ENCODE measurements at regions not wholly inside any gene's neighbourhood (a gene's known extent, or its start where the extent isn't known, plus 50 kb on each side); places are given as distances from the start of the nearest gene placed in this dataset.

DNA sequence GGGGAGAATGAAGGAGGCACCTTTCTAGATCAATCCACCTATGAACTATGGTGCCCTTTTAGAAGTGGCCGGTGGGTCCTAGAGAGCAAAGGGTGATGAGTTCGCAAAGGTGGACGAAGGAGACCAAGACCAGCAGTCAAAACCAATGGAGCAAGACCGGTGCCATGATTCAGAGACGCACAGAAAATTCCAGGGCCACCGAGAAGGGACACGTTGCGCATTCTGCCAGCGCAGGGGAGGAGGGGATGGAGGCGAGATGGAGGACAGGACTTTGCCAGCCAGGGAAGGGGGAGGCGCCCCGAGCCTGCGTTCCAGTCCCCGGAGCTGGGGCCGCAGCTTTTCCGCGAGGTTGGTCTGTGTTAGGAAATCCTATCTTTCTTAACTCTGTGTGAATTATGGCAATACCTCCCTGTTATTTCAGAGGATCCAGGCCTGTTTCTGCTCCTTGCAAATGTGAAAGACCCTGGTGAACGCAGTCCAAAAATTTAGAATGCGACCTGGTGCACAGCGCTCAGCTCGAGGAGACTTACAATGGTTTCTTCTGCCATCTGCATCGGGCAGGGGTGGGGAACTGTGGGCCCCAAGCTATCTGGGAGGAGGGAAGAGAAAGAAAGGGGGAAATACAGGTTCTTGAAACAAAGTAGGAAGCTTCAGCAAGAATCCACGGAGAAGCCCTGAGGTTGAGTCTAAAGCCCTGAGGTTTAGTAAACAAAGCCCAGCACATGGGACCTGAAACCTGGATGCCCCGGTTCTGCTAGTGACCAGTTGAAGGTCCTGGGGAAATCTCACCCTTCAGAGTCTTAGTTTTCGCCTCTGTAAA, 129.4 kb downstream of the MRPS6 start:
- Histone ChIP-seq H3K27me3 (ENCODE audit: control insufficient read depth in 5 of 5, insufficient read depth in 4 of 5, low read length in 5 of 5) (no peaks in the 10 kb centered on the region), H3K4me3 (ENCODE audit: low read depth in 1 of 5, low read length in 5 of 5) (peak overlapping the region; percentile 40 to 74 (median 58)), H3K36me3 (ENCODE audit: control insufficient read depth in 5 of 5, insufficient read depth in 5 of 5, low read length in 5 of 5) (no peaks in the 10 kb centered on the region), H3K9me3 (ENCODE audit: control insufficient read depth in 5 of 5, low read length in 5 of 5) (no peaks in the 10 kb centered on the region), H3K9ac (ENCODE audit: low read length in 5 of 5) (peak overlapping the region; percentile 38 to 76 (median 53)), H3K4me1 (ENCODE audit: control insufficient read depth in 5 of 5, insufficient read depth in 5 of 5, low read length in 5 of 5) (peaks cover 0 to 65% (median 51%) of the 10 kb centered on the region in 5 donors), H3K27ac (ENCODE audit: low read depth, low read length) (peak overlapping the region; percentile 97)

DNA sequence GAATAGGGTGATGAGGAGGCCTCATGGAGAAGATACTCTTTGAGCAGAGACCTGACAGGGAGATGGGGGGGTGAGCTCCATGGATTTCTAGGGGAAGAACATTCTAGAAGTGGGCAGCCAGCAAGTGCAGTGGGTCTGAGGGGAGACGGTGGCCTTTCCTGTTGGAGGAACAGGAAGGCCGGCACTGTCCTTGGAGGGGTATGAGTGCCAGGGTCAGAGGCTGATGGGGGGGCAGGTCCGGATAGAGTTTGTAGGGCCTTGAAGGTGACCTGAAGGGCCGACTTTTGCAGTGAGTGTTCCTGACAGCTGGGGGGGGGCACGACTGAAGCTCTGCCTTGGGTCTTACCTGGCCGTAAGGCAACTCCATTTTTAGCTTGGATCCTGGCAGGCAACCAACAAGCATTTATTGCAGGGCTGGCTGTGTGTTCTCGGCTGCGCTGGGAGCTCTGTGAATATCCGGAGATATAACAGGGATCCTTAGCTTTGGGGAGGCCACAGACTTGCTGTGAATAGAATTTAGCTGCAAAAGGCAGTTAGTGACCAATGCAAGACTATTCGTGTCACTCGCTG, 130.6 kb downstream of the MRPS6 start:
- no peak overlapping the region for H3K9ac ChIP-seq (ENCODE audit: low read length in 5 of 5)

DNA sequence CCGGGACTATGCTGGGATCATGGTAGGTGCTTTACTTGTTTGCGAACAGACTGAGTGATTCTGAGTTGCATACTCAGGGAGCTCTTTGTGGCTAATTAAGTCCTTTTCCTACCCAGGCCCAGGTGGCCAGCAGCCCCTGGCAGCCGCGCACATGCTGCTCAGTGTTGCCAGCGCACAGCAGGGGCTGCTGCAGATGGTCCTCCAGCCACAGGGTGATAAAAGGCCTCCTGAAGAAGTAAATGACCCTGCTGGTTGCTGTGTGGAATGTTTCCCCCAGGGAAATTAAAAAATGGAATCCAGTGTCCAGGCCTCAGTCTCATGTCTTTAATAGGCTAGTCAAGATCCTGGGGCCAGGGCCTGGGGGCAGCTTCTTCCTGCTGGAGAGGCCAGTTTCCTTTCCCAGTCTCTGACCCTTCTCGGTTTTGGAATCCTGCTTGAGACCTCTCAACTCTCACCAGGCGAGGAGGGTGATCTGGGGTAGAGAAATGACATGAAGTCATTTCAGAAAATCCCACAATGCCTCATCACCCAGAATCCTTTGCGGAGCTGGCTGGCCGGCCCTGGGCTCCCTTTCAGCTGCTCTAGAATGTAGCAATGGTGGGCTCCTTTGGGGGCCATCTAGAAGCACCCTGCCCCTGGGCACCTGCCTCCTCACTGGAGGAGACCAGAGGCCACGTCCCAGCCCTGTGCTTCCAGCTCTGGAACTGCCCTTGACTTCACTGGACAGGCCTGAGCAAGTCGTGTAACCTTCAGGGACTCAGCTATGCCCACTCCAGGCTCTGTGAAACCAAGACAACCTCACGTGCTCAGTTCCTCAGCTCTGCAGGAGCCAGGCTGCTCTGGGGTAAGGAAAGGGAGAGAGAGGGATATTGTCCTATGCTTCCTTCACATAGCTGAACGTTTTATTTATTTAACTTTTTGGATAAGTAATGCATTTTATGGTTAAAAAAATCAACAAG, 131.4 kb downstream of the MRPS6 start:
- Histone ChIP-seq H3K9ac (ENCODE audit: low read length in 5 of 5) (no peak overlapping the region), H3K27ac (ENCODE audit: low read depth, low read length) (peak overlapping the region; percentile 97), H3K4me3 (ENCODE audit: low read depth in 1 of 5, low read length in 5 of 5) (no peak overlapping the region), H3K9me3 (ENCODE audit: control insufficient read depth in 5 of 5, low read length in 5 of 5) (no peaks in the 10 kb centered on the region), H3K27me3 (ENCODE audit: control insufficient read depth in 5 of 5, insufficient read depth in 4 of 5, low read length in 5 of 5) (no peaks in the 10 kb centered on the region), H3K36me3 (ENCODE audit: control insufficient read depth in 5 of 5, insufficient read depth in 5 of 5, low read length in 5 of 5) (no peaks in the 10 kb centered on the region), H3K4me1 (ENCODE audit: control insufficient read depth in 5 of 5, insufficient read depth in 5 of 5, low read length in 5 of 5) (peaks cover 0 to 60% (median 49%) of the 10 kb centered on the region in 5 donors)

More for the DNA sequence above, 130.6 kb downstream of the MRPS6 start:
- no peaks in the 10 kb centered on the region for H3K36me3 ChIP-seq (ENCODE audit: control insufficient read depth in 5 of 5, insufficient read depth in 5 of 5, low read length in 5 of 5)
- H3K4me1 ChIP-seq (ENCODE audit: control insufficient read depth in 5 of 5, insufficient read depth in 5 of 5, low read length in 5 of 5) = peaks cover 0 to 65% (median 51%) of the 10 kb centered on the region in 5 donors
- peak overlapping the region; percentile 97 for H3K27ac ChIP-seq (ENCODE audit: low read depth, low read length)
- no peaks in the 10 kb centered on the region for H3K9me3 ChIP-seq (ENCODE audit: control insufficient read depth in 5 of 5, low read length in 5 of 5)
- H3K27me3 ChIP-seq (ENCODE audit: control insufficient read depth in 5 of 5, insufficient read depth in 4 of 5, low read length in 5 of 5) = no peaks in the 10 kb centered on the region
- H3K4me3 ChIP-seq (ENCODE audit: low read depth in 1 of 5, low read length in 5 of 5) = no peak overlapping the region

DNA sequence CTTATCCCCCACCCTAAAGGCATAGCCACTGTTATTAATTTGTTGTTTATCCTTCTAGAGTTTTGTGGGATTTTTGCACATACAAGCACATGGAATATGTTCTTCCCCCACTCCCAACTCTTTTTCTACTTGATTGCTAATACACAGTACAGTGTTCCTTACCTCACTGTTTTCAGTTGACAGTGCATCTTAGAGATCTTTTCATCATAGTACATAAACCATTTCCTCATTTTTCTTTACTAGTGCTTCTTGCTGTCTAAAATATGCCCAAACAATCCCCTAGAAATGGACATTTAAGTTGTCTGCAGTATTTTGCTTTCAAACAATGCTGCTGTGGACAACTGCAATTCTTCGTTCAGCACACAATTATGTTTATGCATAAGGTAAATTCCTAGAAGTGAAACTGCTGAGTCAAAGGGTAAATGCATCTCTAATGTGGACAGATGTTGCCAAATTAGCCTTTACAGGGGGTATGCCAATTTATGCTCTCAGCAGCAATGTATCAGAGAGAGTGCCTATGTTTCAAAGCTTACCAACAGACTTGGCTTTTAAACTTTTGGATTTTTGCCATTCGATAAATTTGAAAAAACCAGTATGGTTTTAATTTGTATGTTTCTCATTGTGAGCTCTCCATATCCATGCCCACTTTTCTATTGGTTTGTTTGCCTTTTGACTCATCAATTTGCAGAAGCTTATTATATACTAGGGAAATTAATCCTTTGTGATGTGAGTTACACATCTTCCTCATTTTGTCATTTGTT, 132.6 kb downstream of the MRPS6 start:
- H3K9ac ChIP-seq (ENCODE audit: low read length in 5 of 5) = no peak overlapping the region
- no peaks in the 10 kb centered on the region for H3K9me3 ChIP-seq (ENCODE audit: control insufficient read depth in 5 of 5, low read length in 5 of 5)
- H3K27me3 ChIP-seq (ENCODE audit: control insufficient read depth in 5 of 5, insufficient read depth in 4 of 5, low read length in 5 of 5) = no peaks in the 10 kb centered on the region
- H3K36me3 ChIP-seq (ENCODE audit: control insufficient read depth in 5 of 5, insufficient read depth in 5 of 5, low read length in 5 of 5) = no peaks in the 10 kb centered on the region
- H3K4me1 ChIP-seq (ENCODE audit: control insufficient read depth in 5 of 5, insufficient read depth in 5 of 5, low read length in 5 of 5) = peaks cover 0 to 50% (median 45%) of the 10 kb centered on the region in 5 donors
- no peak overlapping the region for H3K4me3 ChIP-seq (ENCODE audit: low read depth in 1 of 5, low read length in 5 of 5)
- H3K27ac ChIP-seq (ENCODE audit: low read depth, low read length) = no peak overlapping the region

DNA sequence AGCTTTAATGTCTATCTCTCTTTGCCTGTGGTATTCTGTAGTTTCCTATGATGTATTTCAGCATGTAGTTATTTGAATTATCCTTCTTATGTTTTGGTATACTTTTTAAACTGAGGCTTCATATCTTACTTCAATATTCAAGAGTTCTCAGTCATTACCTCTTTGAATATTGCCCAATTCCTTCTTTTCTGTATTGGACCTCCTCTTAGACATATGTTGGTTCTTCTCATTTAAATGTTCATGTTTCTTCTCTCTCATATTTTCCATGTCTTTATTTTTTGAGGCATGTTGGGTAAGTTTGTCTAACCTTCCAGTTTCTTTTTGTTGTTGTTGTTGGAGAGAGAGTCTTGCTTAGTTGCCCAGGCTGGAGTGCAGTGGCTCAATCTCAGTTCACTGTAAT, 140.6 kb downstream of the MRPS6 start:
- H3K9ac ChIP-seq (ENCODE audit: low read length in 5 of 5) = no peak overlapping the region
- H3K27me3 ChIP-seq (ENCODE audit: control insufficient read depth in 5 of 5, insufficient read depth in 4 of 5, low read length in 5 of 5) = no peaks in the 10 kb centered on the region
- peaks cover 0 to 10% (median 4%) of the 10 kb centered on the region in 5 donors for H3K9me3 ChIP-seq (ENCODE audit: control insufficient read depth in 5 of 5, low read length in 5 of 5)
- no peaks in the 10 kb centered on the region for H3K36me3 ChIP-seq (ENCODE audit: control insufficient read depth in 5 of 5, insufficient read depth in 5 of 5, low read length in 5 of 5)
- no peak overlapping the region for H3K27ac ChIP-seq (ENCODE audit: low read depth, low read length)
- peaks cover 4 to 24% (median 20%) of the 10 kb centered on the region in 5 donors for H3K4me1 ChIP-seq (ENCODE audit: control insufficient read depth in 5 of 5, insufficient read depth in 5 of 5, low read length in 5 of 5)
- no peak overlapping the region for H3K4me3 ChIP-seq (ENCODE audit: low read depth in 1 of 5, low read length in 5 of 5)

DNA sequence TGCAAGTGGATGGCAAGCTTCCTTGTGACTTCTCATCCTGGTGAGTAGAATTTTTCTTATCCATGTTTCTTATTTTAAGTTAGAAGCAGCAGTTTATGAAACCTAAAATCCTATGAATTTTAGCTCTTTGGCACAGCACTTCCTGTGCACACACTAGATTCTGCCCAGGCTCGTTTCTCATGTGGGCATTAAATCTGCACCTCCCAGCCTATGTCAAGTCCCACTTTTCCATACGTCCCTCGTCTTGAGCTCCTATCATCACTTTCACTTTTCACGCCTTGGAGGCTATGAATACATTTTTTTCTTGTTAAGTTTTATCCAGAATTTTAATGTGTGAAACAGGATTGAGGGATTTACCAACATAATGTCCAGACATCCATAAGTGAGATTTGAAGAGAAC, 142.1 kb downstream of the MRPS6 start:
- no peaks in the 10 kb centered on the region for H3K27me3 ChIP-seq (ENCODE audit: control insufficient read depth in 5 of 5, insufficient read depth in 4 of 5, low read length in 5 of 5)
- H3K9ac ChIP-seq (ENCODE audit: low read length in 5 of 5) = peak overlapping the region in 1 of 5 donors; percentile 52
- H3K9me3 ChIP-seq (ENCODE audit: control insufficient read depth in 5 of 5, low read length in 5 of 5) = peaks cover 0 to 10% (median 4%) of the 10 kb centered on the region in 5 donors
- no peaks in the 10 kb centered on the region for H3K36me3 ChIP-seq (ENCODE audit: control insufficient read depth in 5 of 5, insufficient read depth in 5 of 5, low read length in 5 of 5)
- peak overlapping the region in 1 of 5 donors; percentile 44 for H3K4me3 ChIP-seq (ENCODE audit: low read depth in 1 of 5, low read length in 5 of 5)
- H3K4me1 ChIP-seq (ENCODE audit: control insufficient read depth in 5 of 5, insufficient read depth in 5 of 5, low read length in 5 of 5) = peaks cover 5 to 40% (median 31%) of the 10 kb centered on the region in 5 donors
- H3K27ac ChIP-seq (ENCODE audit: low read depth, low read length) = peak overlapping the region; percentile 61

DNA sequence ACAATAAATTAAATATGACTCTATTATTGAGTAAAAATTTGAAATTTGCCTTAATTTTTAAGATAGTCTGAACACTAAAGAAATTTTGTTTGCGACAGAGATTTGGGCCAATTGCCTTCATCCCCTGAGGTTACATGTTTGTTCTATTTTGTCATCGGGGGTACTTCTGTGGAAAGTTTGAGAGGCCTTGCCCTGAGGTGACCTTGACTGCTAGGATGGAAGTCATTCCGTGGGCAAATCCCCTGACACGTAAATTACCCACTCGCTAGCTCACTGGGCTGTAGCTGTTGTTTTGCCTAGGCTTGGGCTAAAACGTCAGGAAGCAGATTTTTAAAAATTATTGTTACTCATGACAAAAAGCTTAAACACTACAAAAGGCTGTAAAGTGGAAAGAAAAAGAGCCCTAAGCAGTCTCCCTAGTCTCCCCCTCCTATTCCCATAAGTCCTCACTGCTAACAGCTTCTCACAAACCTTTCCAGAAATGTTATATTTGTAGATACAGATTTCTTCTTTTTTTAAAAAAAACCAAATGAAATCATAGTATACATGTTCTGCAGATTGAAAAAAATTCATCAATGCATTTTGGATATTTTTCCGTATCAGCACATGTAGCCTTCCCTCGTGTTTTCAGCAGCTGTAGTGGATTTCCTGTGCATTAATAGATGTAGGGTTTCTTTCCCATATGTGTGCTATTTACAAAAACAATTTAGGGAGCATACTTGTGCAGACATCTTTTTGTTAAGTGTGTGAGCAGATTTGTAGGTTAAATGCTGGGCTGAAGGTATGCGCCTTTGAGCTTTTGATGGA, 142.7 kb downstream of the MRPS6 start:
- H3K4me3 ChIP-seq (ENCODE audit: low read depth in 1 of 5, low read length in 5 of 5) = no peak overlapping the region
- H3K36me3 ChIP-seq (ENCODE audit: control insufficient read depth in 5 of 5, insufficient read depth in 5 of 5, low read length in 5 of 5) = no peaks in the 10 kb centered on the region

DNA sequence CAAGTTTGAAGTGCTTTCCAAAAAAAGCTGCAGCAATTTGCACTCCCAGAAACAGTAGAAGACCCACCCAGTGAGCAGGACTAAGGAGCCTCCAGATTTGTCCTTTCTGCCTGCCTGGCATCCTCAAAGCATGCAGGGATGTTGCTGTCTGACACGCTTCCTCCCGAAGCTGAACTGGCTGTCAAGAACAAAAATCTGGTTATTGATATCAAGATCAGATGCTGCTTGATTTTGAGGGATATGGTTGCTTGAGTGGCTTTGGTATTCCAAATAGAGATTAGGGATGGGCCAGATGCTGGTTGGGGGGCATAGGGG, 143.3 kb downstream of the MRPS6 start:
- peaks cover 0 to 10% (median 4%) of the 10 kb centered on the region in 5 donors for H3K9me3 ChIP-seq (ENCODE audit: control insufficient read depth in 5 of 5, low read length in 5 of 5)
- no peak overlapping the region for H3K9ac ChIP-seq (ENCODE audit: low read length in 5 of 5)
- H3K4me3 ChIP-seq (ENCODE audit: low read depth in 1 of 5, low read length in 5 of 5) = no peak overlapping the region
- peaks cover 7 to 51% (median 40%) of the 10 kb centered on the region in 5 donors for H3K4me1 ChIP-seq (ENCODE audit: control insufficient read depth in 5 of 5, insufficient read depth in 5 of 5, low read length in 5 of 5)
- H3K27me3 ChIP-seq (ENCODE audit: control insufficient read depth in 5 of 5, insufficient read depth in 4 of 5, low read length in 5 of 5) = no peaks in the 10 kb centered on the region
- no peaks in the 10 kb centered on the region for H3K36me3 ChIP-seq (ENCODE audit: control insufficient read depth in 5 of 5, insufficient read depth in 5 of 5, low read length in 5 of 5)
- peak overlapping the region; percentile 87 for H3K27ac ChIP-seq (ENCODE audit: low read depth, low read length)

More for the DNA sequence above, 142.7 kb downstream of the MRPS6 start:
- Histone ChIP-seq H3K9ac (ENCODE audit: low read length in 5 of 5) (no peak overlapping the region), H3K27ac (ENCODE audit: low read depth, low read length) (peak overlapping the region; percentile 87), H3K27me3 (ENCODE audit: control insufficient read depth in 5 of 5, insufficient read depth in 4 of 5, low read length in 5 of 5) (no peaks in the 10 kb centered on the region), H3K4me1 (ENCODE audit: control insufficient read depth in 5 of 5, insufficient read depth in 5 of 5, low read length in 5 of 5) (peaks cover 7 to 46% (median 37%) of the 10 kb centered on the region in 5 donors), H3K9me3 (ENCODE audit: control insufficient read depth in 5 of 5, low read length in 5 of 5) (peaks cover 0 to 10% (median 4%) of the 10 kb centered on the region in 5 donors)

DNA sequence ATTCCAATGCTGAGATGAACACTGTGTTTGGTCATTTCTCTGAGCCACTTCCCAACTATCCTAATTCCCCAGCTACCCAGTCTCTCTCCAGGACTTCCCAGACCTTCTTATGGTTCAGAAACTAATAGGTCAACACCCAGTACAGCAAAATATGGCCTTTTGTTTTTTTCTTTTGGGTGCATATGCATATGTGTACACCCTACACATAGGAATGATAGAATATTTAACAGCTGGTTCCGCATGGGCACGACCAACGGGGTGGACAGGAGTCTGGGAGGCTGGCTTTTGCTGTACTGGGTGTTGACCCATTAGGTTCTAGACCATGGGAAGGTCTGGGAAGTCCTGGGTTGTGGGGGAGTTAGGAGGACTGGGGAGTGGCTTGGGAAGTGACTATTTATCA, 143.9 kb downstream of the MRPS6 start:
- peaks cover 7 to 54% (median 45%) of the 10 kb centered on the region in 5 donors for H3K4me1 ChIP-seq (ENCODE audit: control insufficient read depth in 5 of 5, insufficient read depth in 5 of 5, low read length in 5 of 5)
- H3K36me3 ChIP-seq (ENCODE audit: control insufficient read depth in 5 of 5, insufficient read depth in 5 of 5, low read length in 5 of 5) = no peaks in the 10 kb centered on the region
- H3K27me3 ChIP-seq (ENCODE audit: control insufficient read depth in 5 of 5, insufficient read depth in 4 of 5, low read length in 5 of 5) = no peaks in the 10 kb centered on the region
- peak overlapping the region; percentile 87 for H3K27ac ChIP-seq (ENCODE audit: low read depth, low read length)
- H3K9ac ChIP-seq (ENCODE audit: low read length in 5 of 5) = no peak overlapping the region
- H3K9me3 ChIP-seq (ENCODE audit: control insufficient read depth in 5 of 5, low read length in 5 of 5) = peaks cover 0 to 10% (median 4%) of the 10 kb centered on the region in 5 donors
- no peak overlapping the region for H3K4me3 ChIP-seq (ENCODE audit: low read depth in 1 of 5, low read length in 5 of 5)

All from subcutaneous abdominal adipose tissue (tissue), 5 donors.